ENCODE measurements at regions not wholly inside any gene's neighbourhood (a gene's known extent, or its start where the extent isn't known, plus 50 kb on each side); places are given as distances from the start of the nearest gene placed in this dataset.

DNA sequence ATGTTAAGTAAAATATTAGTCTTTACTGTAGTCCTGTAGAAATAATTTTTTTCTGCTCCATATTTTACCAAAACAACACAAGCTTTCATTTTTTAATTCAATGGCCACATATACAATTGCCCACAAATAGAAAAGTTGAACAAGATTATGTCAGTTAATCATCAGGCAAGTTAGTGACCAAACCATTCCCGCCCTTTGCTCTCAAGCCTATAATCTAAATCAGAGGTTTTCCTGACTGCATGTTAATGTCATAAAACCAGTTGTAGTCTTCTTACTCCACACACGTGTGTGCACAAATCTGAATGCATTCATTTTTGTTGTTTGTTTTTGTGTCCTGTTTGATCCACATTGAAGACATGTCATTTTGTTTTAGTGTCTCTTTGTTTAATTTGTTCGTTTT lies 1357.7 kb upstream of the GJE1 start:
- TF ChIP-seq, protein P1, sequence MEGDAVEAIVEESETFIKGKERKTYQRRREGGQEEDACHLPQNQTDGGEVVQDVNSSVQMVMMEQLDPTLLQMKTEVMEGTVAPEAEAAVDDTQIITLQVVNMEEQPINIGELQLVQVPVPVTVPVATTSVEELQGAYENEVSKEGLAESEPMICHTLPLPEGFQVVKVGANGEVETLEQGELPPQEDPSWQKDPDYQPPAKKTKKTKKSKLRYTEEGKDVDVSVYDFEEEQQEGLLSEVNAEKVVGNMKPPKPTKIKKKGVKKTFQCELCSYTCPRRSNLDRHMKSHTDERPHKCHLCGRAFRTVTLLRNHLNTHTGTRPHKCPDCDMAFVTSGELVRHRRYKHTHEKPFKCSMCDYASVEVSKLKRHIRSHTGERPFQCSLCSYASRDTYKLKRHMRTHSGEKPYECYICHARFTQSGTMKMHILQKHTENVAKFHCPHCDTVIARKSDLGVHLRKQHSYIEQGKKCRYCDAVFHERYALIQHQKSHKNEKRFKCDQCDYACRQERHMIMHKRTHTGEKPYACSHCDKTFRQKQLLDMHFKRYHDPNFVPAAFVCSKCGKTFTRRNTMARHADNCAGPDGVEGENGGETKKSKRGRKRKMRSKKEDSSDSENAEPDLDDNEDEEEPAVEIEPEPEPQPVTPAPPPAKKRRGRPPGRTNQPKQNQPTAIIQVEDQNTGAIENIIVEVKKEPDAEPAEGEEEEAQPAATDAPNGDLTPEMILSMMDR (IDR thresholded peaks at IDR 0.05; ENCODE audit: control extremely low read depth, extremely low read depth, low read depth, missing control alignments): no peak
- DNase-seq (ENCODE audit: extremely low spot score): no peak
- ChIA-PET CTCF (interaction anchor here (1.1 kb wide), 1 partner anchor 17 kb away, joined by 3 read pairs; no protein-coding TSS in a partner anchor), POLR2A (no interaction called here)

DNA sequence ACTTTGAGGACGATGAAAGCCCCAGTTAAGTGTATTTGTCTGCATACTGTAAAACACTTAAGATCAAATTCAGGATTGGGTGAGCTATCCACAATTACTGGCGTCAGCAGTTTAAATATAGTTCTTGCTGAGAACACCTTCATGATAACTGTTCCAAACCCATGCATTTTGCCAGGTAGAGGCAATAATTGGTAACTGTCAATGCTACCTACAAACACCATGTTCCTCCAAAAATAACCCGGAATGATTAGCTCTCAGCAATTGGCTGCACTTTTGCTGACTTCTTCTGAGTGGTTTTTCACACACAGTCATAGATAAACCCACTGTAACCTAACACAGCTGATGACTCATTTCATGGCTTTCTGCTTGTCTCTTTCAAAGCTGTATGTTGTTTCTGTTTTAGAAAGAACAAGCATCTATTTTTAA lies 1358.6 kb upstream of the GJE1 start:
- ChIA-PET POLR2A (no interaction called here), CTCF (interaction anchor here (1.2 kb wide), 1 partner anchor 13 kb away, joined by 5 read pairs; no protein-coding TSS in a partner anchor)
- peak; percentile 15 for DNase-seq (ENCODE audit: extremely low spot score)
- TF ChIP-seq, protein P1 (IDR thresholded peaks at IDR 0.05; ENCODE audit: control extremely low read depth, extremely low read depth, low read depth, missing control alignments): no peak

DNA sequence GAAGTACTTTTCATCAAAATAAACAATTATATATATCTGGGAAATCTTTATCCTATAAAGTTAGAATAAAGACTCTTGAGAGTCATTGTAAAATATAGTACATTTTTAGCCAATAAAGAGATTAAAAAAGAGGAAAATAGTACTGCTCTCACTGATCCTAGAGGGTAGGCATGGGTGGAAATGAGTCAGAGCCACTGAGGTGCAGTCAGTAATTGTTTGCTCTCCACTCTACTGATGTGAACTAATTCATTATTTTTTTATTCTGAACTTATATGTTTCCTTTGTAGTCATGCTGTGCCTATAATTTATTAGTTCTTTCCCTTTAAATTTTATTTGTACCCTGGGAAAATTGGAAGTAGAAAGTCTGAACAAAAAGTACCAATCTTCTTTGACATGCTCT lies 1359.4 kb upstream of the GJE1 start:
- ChIA-PET POLR2A (no interaction called here), CTCF (no interaction called here)
- DNase-seq (ENCODE audit: extremely low spot score): no peak

DNA sequence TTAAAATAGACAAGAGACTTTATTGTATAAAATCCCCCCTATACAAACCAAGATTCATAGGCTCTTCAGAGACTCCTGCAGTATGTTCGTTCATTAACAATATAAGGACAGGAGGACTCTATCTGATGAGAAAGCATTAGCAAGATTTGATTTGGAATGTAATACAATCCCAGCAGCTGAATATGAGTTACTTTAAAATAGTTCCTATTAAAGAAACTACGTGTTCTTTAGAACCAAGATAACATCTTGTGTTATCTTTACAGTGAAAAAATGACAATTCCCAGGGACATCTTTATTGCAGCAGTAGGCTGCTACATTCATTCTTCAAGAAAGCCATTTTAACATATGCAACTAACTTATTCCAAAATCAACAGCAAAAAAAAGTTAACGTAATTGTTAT lies 1360.1 kb upstream of the GJE1 start:
- DNase-seq (ENCODE audit: extremely low spot score): no peak
- CTCF ChIA-PET: no interaction called here
- TF ChIP-seq, protein P1 (IDR thresholded peaks at IDR 0.05; ENCODE audit: control extremely low read depth, extremely low read depth, low read depth, missing control alignments): no peak
- POLR2A ChIA-PET: no interaction called here

More for the DNA sequence above, 1359.4 kb upstream of the GJE1 start:
- TF ChIP-seq, protein P1 (IDR thresholded peaks at IDR 0.05; ENCODE audit: control extremely low read depth, extremely low read depth, low read depth, missing control alignments): no peak

DNA sequence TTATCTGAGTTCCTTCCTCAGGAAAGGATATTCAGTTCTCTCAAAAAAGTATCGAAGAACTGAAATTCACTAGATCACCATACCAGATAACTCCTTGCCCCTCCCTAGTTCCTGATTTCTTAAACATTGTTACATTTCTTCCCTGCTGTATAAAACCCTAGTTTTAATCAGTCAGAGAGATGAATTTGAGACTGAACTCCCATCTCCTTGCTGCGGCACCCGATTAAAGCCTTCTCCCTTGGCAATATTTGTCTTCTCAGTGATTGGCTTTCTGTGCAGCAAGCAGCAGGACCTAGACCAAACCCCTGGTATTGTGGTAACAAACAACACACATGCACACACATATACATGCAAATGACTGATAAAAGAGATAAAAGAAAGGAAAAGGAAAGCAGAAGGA lies 1364.6 kb upstream of the GJE1 start:
- CTCF ChIA-PET: interaction anchor here (1.6 kb wide), 1 partner anchor 12 kb away, joined by 3 read pairs; no protein-coding TSS in a partner anchor
- no peak for DNase-seq (ENCODE audit: extremely low spot score)
- POLR2A ChIA-PET: no interaction called here
- TF ChIP-seq, protein P1 (IDR thresholded peaks at IDR 0.05; ENCODE audit: control extremely low read depth, extremely low read depth, low read depth, missing control alignments): no peak

DNA sequence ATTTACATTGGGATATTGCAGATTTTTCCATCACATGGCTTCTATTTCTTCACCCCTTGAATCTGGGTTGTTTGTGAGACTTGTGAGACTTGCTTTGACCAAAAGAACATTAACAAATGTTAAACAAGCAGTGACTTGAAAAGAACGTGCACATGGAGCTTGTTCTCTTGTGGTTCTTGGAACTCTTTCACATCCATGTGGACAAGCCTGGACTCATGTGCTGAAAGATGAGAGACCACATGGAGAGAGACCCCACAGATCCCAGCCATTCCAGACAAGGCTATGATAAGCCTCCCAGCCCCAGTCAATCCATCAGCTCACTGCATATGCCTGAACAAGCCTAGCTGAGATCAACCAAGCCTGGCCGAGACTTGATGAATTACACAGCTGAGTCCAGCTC lies 1365.7 kb upstream of the GJE1 start:
- ChIA-PET CTCF (no interaction called here), POLR2A (no interaction called here)
- TF ChIP-seq, protein P1 (IDR thresholded peaks at IDR 0.05; ENCODE audit: control extremely low read depth, extremely low read depth, low read depth, missing control alignments): no peak
- DNase-seq (ENCODE audit: extremely low spot score): no peak
